Daoy (cell line): ENCODE measurements at regions not wholly inside any gene's neighbourhood (a gene's known extent, or its start where the extent isn't known, plus 50 kb on each side); places are given as distances from the start of the nearest gene placed in this dataset.
A peak's percentile ranks its signal among the peaks of the same experiment; 100 is the strongest.
"Not testable (repeated sequence)": the region's sequence is repeated elsewhere in the genome, so short reads cannot be mapped to it uniquely, and the experiment has no call there.

Experiments
- DNase-seq: peaks from one replicate; pipeline ENCODE4 v3.0.0-alpha.2; 2015; ENCODE audit warnings: low read depth

DNA sequence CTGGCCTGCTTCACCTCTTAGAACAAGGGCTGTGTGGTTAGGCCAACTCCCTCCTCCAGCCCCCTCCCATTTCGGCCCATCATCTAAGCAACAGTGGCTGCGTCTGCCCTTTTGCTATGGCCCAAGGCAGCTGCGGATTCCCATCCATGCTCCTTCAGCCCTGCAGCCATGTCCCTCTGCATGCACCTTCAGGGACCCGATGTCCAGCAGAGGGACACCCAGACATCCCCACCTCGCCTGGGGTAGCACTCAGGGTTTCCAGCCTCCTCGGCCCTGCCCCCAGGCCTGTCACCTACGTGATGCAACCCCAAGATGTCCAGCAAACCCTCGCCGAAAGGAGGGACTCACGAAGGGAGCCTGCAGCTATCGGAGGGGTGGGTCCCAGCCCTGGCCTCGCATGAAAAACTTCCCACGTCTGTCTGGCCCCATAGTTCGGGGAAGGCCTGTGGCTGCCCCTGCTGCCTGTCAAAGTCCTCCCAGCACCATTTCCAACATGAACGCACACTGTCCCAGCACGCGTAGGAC lies 194.4 kb downstream of the CTTN start:
- DNase-seq, result no peak

DNA sequence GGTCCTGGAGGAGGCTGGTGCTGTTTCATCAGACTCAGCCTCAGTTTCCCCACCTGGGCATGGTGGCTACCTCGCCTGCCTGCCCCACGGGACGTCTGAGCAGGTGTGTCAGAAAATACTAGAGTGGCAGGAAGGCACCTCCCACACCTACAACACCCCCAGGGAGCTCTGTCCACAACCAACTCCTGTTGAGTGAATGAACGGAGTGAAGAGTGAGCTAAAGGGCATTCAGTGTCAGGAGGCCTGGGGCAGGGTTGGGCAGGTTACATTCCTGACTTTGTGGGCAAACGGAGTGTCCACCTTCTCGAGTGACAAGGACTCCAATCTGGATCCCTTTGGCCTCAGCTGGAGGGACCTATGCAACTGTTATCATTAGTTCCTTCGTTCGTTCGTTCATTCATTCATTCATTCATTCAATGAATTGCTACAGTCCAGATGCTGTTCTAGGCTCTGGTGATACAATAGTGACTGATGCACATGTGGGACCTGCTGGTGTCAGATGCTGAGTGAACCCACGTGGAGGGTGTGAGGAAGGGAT lies 195.2 kb downstream of the CTTN start:
- no peak for DNase-seq

DNA sequence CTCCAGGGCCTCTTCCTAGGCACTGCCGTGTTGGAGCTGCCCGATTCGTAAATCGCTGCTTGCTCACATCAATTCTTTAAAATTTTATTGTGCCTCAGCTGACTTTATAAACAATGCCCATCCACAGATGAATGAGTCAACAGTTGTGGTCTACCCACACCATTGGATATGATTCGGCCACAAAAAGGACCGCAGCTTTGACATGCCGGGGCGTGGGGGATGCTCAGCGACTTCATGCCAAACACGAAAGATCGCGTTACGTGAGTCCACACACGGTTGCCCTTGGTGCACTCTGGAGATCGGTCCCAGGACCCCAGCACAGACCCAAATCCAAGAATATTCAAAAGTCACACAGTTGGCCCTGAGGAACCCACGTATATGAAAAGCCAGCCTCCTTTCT lies 195.7 kb downstream of the CTTN start:
- peak; percentile 37 for DNase-seq

DNA sequence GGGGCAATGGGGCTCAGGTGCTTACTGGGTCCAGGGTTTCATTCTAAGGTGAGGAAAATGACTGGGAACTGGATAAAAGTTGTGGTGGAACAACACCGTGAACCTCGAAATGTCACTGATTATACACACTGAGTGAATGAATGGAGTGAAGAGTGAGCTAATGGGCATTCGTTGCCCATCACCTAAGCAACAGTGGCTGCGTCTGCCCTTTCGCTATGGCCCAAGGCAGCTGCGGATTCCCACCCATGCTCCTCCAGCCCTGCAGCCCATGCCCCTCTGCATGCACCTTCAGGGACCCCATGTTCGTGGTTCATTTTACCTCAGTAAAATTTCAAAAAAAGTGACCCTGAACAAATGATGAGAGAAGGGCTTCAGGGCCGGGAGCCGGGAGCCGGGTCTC lies 196.3 kb downstream of the CTTN start:
- DNase-seq, result no peak

DNA sequence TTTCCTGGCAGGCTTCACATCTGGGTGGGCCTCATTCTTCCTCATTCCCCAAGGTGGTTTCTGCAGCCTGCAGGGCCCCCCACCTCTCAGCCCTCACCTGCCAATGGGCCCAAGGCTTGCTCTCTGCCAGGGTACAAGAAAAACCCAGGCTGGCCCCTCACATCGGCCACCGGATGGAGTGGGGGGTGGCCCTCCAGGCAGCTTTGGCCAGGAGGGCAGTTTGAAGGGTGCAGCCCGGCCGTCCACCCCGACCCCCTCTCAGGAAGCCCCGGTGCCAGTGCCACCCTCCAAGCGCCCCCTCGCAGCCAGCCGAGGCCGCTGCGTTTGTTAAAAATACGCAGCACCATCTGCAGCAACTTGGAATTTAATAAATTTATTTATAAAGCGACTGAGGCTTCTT lies 196.7 kb downstream of the CTTN start:
- DNase-seq, result no peak

DNA sequence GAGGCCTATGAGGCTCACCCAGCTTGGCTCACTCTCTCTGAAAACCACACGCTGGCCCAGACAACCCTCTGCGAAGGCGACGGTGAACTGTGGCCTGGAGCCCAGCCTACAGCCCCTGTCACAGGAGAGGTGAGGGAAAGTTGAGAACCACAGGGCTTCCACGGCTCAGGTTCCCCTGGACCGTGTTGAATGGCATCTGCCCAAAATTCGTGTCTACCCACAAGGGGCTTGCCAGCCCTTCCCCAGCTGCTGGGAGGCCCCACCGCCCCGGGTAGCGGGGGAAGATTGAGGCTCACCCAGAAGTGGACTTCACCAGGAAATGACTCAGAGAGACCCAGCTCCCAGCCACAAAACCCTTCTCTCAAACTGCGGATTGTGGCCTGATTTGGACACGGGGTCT lies 197.1 kb downstream of the CTTN start:
- DNase-seq, result peak; percentile 73

DNA sequence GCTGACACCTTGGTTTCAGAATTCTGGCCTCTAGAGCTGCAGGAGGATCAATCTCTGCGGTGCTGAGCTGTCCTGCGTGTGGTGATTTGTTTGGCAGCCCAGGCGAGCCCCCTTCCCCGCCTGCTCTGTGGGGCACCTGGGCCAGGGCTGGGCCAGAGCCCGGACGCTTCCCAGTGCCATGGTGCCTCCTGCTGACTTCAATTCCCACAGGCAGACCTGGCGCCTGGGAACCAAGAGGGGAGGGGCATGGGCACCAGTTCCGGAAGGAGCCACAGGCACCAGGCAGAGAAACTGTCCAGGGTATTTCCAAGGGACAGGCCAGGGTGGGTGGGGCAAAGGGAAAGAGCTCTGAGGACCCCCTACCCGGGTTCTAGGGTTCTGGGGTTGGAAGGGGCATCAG lies 197.8 kb downstream of the CTTN start:
- peak; percentile 42 for DNase-seq

DNA sequence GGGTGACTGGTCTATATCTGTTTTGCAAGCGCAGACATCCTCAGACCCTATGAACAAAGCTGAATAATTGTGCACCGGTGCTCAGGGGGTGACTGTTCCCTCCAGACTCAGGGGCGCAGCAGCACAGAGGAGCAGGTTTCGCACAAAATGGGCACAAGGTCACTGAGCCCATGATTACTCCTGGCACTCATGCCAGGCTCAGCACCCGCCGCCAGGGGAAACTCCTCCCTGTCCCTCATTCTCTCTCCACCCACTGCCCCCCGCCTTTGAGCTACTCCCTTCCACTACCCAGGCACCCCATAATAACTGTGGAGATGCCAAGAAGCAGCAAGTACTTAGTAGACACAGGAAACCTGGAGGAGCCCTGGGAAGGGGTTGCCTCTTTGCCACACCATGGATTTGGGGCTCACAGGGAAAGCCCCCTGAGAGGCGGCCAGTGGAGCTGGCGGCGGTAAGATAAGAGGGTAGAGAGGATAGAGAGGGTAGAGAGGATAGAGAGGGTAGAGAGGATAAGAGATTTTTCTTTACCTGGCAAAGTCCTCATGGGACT lies 198.8 kb downstream of the CTTN start:
- no peak for DNase-seq

DNA sequence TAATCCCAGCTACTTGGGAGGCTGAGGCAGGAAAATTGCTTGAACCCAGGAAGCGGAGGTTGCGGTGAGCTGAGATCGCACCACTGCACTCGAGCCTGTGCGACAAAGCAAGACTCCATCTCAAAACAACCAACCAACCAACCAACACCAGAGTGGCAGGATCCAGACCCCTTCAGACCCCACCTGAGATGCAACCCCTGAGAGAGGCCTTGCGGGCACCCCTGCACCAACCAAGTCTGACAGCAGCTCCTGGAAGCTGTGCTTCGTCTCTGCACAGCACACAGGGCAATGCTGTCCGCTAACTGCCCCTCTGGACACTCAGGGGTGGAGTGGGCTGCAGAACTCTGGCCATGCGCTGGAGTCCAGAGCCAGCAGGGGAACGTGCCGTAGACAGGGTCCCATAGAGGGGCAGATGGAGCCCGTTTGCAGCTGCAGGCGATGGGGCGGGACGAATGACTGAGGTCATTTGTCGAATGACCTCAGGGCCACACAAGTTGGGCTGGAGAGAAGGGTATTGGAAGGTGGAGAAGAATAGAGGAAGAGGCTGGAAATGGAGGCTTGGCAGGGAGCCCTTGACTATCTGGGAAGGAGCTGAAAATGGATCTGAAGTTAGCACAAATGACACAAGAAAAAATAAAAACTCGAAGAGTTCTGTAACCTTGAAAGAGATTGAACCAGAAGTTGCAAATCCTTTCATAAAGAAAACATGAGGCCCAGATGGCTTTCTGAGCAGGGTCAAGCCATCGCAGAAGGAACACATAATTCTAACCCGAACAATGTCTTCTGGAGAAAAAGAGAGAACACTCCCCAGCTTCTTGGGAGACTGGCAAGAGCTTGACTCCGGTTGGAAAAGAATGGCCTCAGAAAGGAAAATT lies 199.7 kb downstream of the CTTN start:
- no peak for DNase-seq

DNA sequence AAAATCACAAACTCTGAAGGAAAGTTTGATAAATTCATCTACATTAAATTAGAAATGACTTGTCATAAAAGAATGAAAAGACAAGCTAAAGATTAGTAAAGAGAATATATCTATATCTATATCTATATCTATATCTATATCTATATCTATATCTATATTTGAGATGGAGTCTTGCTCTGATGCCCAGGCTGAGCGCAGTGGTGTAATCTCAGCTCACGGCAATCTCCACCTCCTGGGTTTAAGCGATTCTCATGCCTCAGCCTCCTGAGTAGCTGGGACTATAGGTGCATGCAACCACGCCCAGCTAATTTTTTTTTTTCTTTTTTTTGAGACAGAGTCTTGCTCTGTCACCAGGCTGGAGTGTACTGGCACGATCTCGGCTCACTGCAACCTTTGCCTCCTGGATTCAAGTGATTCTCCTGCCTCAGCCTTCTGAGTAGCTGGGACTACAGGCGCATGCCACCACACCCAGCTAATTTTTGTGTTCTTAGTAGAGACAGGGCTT lies 202.6 kb downstream of the CTTN start:
- DNase-seq, result not testable (repeated sequence)

DNA sequence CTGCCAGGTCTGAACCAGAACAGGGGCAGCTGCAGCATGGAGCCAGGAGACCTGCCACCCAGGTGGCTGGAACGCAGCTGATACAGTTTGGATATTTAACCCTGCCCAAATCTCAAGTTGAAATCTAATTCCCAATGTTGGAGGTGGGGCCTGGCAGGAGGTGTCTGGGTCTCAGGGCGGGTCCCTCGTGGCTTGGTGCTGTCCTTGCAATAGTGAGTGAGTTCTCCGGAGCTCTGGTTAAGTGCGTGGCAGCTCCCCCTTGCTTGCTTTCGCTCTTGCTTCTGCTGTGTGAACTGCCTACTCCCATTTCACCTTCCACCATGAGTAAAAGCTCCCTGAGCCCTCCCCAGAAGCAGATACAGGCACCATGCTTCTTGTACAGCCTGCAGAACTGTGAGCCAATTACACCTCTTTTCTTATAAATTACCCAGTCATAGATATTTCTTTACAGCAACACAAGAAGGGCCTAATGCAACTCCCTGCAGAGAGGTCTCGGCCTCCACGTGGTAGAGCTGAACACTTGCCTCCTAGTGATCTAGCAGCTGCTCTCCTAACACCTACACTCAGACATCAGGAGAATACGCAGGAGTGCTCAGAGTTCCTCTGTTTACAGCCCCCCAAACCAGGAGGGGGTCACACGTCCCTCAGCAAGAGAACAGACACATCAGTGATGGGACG lies 203.7 kb downstream of the CTTN start:
- DNase-seq, result no peak

DNA sequence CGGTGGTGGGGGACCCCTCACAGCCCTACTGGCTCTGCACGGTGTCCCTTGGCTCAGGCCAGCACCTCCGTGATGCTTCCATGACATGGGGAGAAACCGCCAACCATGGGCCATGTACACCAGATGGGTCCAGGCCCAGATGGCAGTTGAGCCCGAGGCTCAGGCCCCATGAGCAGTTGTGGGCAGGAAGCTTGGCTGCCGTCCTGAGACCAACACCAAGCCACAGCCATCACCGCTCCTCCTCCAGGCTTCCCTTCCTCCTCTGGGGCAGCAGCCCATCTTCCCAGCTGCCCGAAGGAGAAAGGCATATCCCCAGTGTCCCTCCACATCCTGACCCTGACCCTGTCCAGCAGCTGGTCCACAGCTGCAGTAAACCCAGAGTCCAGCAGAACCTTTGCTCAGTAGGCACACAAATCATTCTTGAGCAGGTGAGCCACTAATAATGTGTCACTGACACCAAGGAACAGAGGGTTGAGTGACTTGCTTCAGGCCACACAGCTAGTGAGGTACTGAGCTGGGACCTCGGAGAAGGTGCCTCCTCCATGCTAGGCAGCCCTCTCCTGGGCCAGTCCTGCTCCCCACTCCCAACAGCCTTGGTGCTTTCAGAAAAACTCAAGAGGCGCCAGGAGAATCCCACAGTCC lies 204.9 kb downstream of the CTTN start:
- peak; percentile 72 for DNase-seq

DNA sequence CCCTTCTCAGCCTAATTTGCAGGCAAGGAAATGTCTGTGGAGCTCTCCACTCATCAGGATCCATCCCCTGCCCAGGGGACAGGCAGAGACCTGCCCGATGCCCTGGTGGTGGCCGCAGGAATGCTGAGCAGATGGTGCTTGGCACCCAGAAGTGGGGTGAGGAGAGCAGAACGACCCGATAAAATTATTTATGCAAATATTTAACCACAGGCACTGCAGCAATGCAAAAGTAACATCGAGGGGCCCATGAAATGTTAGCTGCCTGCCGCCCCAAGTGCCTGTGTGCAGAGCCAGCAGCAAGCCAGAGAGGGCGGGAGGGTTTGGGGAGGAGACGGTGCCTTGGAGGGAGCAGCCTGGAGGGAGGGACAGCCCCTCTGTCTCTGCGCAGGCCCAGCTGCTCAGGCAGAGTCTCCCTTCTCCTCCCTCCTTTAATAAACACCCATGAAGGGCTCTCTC lies 205.5 kb downstream of the CTTN start:
- DNase-seq, result peak; percentile 39

DNA sequence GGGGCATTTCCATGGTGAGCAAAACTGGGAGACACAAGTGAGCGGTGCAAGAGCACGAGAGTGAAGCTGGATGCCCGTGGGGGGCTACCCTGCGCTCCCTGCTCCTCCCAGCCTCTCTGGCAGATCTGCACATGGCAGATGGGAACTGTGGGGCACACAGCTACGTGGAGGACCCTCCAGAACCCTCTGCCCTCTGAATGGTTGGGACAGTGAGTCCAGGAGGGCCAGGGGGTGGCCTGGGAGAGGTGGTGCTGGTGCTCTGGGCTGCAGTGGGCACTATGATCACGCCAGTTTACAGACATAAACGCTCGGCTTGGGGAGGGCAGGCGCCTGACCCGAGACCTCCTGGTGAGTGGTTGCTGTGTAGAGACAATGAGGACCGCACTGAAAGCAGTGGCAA lies 205.9 kb downstream of the CTTN start:
- no peak for DNase-seq

DNA sequence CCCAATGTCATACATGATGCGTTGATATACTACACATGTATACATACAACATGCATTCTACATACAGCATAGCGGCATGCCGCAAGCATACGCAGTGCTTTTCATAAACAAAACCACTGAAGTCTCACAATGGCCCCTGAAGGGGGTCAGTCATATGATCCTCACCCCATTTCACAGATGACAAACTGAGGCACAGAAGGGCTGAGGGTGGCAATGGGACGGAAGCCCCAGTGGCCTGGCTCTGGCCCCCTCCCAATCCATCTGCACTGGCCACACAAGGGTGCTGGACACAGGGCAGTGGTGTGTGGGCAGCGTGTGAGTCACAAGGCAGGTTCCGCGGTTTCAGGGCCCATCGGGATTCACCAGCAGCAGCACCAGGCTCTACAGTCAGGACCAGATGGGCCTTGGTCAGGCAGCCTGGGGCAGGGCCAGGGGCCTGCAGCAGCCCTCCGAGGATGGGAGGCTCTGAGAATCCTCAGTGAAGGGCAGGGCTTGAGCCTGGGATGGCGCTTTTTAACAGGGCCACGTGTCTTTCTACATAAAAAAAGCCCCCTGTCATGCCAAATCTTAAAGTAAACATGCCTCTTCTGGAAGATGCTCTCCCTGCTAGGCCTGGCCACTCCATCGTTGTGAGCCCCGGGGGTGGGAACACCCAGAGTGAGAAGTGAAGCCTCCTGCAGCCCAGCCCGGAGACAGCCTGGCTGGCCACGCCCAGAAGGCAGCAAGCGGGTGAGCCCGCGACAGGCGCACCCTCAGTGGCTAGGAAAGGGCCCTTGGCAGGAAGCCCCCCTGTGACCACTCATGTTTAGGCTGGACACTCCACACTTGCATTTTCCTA lies 206.5 kb downstream of the CTTN start:
- peak; percentile 37 for DNase-seq

DNA sequence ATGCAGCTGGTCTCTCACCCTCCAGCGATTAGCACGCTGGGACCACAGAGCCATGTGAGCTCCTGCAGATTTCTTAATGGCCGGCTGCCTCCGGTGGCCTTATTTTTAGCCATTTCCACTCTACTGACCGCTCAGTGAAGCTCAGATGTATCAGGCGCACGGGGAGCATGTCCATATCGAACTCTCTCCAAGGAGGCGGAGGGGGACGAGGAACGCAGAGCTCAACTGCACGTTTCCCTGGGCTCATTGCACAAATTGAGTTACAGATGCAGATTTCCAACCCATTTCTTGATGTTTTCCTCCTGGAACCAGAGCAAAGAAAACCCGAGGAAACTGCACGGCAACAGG lies 207.1 kb downstream of the CTTN start:
- no peak for DNase-seq

DNA sequence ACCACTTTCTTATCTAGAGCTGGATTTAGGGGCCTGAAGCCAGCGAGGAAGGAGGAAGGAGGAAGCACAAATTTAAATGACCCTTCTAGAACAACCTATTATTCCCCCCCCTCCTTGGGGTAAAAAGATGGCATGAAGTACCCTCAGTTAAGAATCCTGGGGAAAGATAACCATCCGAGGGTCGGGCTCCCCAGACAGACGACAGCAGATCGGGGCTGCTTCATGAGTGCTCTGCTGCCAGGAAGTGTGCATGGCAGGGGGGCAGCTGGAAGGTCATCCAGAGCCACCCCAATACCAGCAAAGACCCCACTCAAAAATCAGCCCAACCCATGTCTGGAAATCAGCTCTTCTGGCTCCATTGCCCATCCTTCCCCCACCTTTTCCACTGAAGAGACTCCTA lies 207.5 kb downstream of the CTTN start:
- DNase-seq, result no peak

DNA sequence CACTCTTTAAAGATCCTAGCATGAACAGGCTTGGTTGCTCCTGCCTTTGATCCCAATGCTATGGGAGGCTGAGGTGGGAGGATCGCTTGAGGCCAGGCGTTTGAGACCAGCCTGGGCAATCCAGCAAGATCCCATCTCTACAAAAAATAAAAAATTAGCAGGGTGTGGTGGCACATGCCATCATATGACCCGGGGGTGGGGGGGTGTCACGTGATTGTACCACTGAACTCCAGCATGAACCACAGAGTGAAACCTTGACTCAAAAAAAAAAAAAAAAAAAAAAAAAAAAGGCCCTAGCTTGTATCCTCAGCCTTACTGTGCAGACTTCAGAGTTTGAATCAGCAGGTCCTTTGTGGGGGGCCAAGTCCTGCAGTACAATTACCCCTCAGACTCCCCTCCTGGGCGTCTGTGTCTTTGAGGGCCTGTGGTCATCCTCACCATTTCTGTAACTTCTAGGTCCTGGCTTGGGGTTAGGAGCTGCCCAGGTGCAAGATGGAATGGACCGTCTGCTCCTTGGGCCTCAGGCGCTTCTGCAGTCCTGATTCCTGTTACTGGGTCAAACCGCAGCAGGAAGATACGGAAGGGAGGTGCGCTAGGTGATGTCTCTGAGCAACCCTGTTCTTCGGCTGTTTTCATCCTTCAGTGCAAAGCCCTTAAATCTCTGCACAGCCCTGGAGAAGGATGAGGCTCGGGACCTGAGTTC lies 208.1 kb downstream of the CTTN start:
- no peak for DNase-seq

DNA sequence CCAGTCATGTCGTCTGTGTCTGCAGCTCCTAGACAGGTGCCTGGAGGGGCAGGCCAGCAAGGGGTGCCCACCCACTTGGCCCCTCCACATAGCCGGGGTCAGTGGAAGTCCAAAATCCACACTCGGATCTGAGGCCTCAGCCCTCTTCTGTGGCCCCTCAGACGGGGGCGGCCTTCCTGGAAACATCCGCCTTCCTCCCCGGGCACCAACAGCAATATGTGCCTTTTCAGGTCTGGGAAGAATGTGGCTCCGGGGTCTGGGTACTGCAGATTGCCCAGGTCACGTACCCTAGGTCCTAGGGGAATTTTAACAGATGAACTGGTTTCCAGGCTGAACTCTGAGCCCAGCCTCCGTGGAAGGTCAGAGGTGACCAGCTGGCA lies 208.6 kb downstream of the CTTN start:
- DNase-seq, result no peak

DNA sequence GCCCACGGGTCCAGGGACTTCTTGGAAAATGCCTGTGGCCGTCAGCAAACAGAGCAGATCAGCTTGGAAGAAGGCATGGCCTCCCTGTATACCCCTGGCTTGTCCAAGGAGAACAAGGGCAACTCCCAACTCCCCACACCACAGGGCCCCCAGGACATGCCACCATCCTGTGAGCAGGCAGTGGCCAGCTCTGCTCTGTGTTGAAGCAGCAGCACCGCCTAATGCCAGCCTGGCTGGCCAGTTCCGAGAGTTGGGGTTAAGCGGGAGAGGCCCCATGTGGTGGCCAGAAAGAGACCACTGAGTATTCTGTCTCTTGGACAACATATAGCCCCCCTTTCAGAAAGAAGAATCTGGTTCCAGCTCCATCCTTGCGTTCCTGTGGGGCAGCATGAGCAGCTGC lies 209.2 kb downstream of the CTTN start:
- DNase-seq, result no peak
